Lower lobe of right lung (tissue), 2 donors: ENCODE measurements at regions not wholly inside any gene's neighbourhood (a gene's known extent, or its start where the extent isn't known, plus 50 kb on each side); places are given as distances from the start of the nearest gene placed in this dataset.

Experiments
- ATAC-seq, 2 donors: fragments of 200-7000 bp; cut with Tn5 transposase; one replicate each; pipeline ENCODE4 v1.9.1; 2020 to 2022; ENCODE audit warnings: mild to moderate bottlenecking in 2 of 2, moderate library complexity in 2 of 2
- DNase-seq: peaks from one replicate; pipeline ENCODE4 v3.0.0-alpha.2; 2020
- H3K27ac ChIP-seq: fragments of 200-600 bp; one replicate; pipeline ENCODE4 v1.8.0; 2022
- H3K27me3 ChIP-seq: fragments of 200-600 bp; one replicate; pipeline ENCODE4 v1.8.0; 2022; ENCODE audit warnings: low read depth
- H3K36me3 ChIP-seq: fragments of 200-600 bp; one replicate; pipeline ENCODE4 v1.8.0; 2022; ENCODE audit warnings: mild to moderate bottlenecking
- H3K4me1 ChIP-seq: fragments of 200-600 bp; one replicate; pipeline ENCODE4 v1.8.0; 2022
- H3K4me3 ChIP-seq: fragments of 200-600 bp; one replicate; pipeline ENCODE4 v1.8.0; 2022; ENCODE audit warnings: mild to moderate bottlenecking
- H3K9me3 ChIP-seq: fragments of 200-600 bp; one replicate; pipeline ENCODE4 v1.8.0; 2022
- intact Hi-C: fragments of 100-400 bp; cut with DNase I; formaldehyde crosslinking; loops from one replicate; pipeline ENCODE4 v1.11.0; 2022
- TF ChIP-seq, protein P1 (sequence below): fragments of 200-600 bp; IDR thresholded peaks from one replicate; pipeline ENCODE4 v1.8.0; 2022; ENCODE audit warnings: antibody characterized with exemption, mild to moderate bottlenecking
- donor health status: DM: no; HTN: yes; CAD: no; lungs with severe emphysema.

DNA sequence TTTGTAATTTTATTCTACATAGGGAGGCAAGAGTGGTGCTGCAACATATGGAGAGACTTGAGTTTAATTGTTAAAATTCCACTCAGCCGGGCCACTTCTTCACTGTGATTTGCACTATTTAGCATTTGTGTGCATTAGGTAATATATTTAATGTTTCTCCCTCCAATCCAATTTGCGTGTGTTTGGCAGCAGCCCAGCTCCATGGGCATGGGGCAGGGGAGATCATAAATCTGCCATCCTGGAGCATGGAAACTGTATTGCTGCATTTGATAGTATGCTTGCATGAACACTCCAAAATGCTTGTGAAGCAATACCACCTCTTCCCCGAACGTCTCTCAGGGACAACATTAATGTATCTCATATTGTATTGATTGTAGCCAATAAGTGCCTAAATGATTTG is 339.1 kb upstream of the RBFOX1 start:
- TF ChIP-seq, protein P1, sequence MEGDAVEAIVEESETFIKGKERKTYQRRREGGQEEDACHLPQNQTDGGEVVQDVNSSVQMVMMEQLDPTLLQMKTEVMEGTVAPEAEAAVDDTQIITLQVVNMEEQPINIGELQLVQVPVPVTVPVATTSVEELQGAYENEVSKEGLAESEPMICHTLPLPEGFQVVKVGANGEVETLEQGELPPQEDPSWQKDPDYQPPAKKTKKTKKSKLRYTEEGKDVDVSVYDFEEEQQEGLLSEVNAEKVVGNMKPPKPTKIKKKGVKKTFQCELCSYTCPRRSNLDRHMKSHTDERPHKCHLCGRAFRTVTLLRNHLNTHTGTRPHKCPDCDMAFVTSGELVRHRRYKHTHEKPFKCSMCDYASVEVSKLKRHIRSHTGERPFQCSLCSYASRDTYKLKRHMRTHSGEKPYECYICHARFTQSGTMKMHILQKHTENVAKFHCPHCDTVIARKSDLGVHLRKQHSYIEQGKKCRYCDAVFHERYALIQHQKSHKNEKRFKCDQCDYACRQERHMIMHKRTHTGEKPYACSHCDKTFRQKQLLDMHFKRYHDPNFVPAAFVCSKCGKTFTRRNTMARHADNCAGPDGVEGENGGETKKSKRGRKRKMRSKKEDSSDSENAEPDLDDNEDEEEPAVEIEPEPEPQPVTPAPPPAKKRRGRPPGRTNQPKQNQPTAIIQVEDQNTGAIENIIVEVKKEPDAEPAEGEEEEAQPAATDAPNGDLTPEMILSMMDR, result no peak
- ATAC-seq (no peak), DNase-seq (no peak)
- Histone ChIP-seq H3K36me3 (no peaks in the 10 kb centered on the region), H3K27me3 (no peaks in the 10 kb centered on the region), H3K9me3 (no peaks in the 10 kb centered on the region), H3K4me1 (no peaks in the 10 kb centered on the region), H3K27ac (no peak overlapping the region), H3K4me3 (no peak overlapping the region)
- intact Hi-C loops, result no loop called here

DNA sequence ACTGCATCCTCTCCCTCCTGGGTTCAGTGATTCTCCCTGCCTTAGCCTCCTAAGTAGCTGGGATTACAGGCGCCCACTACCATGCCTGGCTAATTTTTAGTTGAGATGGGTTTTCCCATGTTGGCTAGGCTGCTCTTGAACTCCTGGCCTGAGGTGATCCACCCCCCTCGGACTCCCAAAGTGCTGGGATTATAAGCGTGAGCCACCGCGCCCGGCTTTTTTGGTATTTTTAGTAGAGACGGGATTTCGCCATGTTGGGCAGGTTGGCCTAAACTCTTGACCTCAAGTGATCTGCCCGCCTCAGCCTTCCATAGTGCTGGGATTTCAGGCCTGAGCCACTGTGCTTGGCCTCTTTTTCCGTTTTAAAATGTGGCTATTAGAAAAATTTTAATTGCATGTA is 343.8 kb upstream of the RBFOX1 start:
- ATAC-seq, result no peak

DNA sequence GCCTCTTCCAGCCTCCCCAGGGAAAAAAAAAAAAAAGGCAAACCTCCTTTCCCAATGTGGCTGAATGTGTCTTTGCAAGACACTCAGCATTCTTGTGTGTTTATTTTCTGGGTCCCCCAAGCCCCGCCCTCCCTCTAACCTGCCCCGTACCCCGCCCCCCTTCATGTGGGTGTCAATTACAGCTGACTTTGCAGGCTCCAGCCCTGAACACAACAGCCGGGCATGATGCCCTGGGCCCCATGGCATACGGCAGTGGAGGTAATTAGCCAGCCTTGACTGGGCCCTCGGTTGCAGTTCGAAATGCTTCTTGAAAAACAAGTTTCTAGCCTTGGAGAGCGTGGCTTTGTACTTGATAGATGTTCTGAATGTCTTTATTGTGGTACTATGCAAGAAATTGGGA is 354.7 kb upstream of the RBFOX1 start:
- no peak overlapping the region for H3K4me3 ChIP-seq
- intact Hi-C loops, result no loop called here
- DNase-seq (no peak), ATAC-seq (no peak)
- no peaks in the 10 kb centered on the region for H3K4me1 ChIP-seq
- TF ChIP-seq, protein P1, result no peak
- H3K9me3 ChIP-seq, result no peaks in the 10 kb centered on the region
- H3K27ac ChIP-seq, result no peak overlapping the region
- no peaks in the 10 kb centered on the region for H3K27me3 ChIP-seq
- no peaks in the 10 kb centered on the region for H3K36me3 ChIP-seq

More for the DNA sequence above, 343.8 kb upstream of the RBFOX1 start:
- TF ChIP-seq, protein P1, result no peak
- H3K9me3 ChIP-seq, result no peaks in the 10 kb centered on the region
- H3K27me3 ChIP-seq, result no peaks in the 10 kb centered on the region
- no peak for DNase-seq
- no peak overlapping the region for H3K4me3 ChIP-seq
- no peaks in the 10 kb centered on the region for H3K36me3 ChIP-seq
- H3K4me1 ChIP-seq, result no peaks in the 10 kb centered on the region
- intact Hi-C loops, result no loop called here
- H3K27ac ChIP-seq, result no peak overlapping the region

DNA sequence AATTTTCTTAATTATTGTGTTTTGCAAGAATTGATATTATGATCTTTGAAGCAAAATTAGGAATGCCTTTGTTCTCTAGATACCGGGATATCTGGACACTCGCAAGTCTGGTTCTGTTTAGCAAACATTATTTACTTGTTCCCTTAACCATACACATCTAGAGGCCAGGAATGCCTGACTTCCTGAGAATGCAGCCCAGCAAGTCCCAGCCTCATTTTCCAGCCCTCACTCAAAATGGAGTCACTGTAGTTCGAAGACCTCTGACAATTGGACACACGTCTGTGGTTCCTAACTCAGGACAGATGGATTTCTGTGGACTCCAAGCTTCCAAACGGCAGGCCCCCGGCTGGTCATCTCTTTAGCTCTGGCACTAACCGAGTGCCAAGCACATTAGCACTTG is 355.4 kb upstream of the RBFOX1 start:
- H3K4me3 ChIP-seq, result no peak overlapping the region
- H3K9me3 ChIP-seq, result no peaks in the 10 kb centered on the region
- TF ChIP-seq, protein P1, result no peak
- intact Hi-C loops, result no loop called here
- no peaks in the 10 kb centered on the region for H3K4me1 ChIP-seq
- ATAC-seq (no peak), DNase-seq (no peak)
- no peaks in the 10 kb centered on the region for H3K27me3 ChIP-seq
- no peaks in the 10 kb centered on the region for H3K36me3 ChIP-seq
- H3K27ac ChIP-seq, result no peak overlapping the region

DNA sequence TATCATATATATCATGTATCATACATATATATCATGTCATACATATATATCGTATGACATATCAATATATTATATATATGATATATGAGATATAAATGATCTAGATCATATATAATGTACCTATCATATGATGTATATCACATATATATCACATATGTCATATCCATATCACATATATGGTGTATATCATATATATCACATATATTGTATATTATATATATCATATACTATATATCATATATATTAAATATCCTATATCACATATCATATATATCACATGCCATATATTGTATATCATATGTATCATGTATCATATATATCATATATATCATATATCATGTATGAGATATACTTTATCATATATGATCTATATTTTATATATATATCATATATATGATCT is 355.9 kb upstream of the RBFOX1 start:
- Histone ChIP-seq H3K27ac (no peak overlapping the region), H3K4me1 (no peaks in the 10 kb centered on the region), H3K27me3 (no peaks in the 10 kb centered on the region), H3K4me3 (no peak overlapping the region), H3K9me3 (no peaks in the 10 kb centered on the region), H3K36me3 (no peaks in the 10 kb centered on the region)
- ATAC-seq (no peak), DNase-seq (no peak)
- TF ChIP-seq, protein P1, result no peak
- intact Hi-C loops, result no loop called here
